GM19240 (cell line): ENCODE measurements at regions not wholly inside any gene's neighbourhood (a gene's known extent, or its start where the extent isn't known, plus 50 kb on each side); places are given as distances from the start of the nearest gene placed in this dataset.
A peak's percentile ranks its signal among the peaks of the same experiment; 100 is the strongest.
"Not testable (repeated sequence)": the region's sequence is repeated elsewhere in the genome, so short reads cannot be mapped to it uniquely, and the experiment has no call there.

Experiments
- DNase-seq: peaks from one replicate; pipeline ENCODE4 v3.0.0; 2011; ENCODE audit warnings: low spot score; ENCODE audit not compliant: insufficient read length

DNA sequence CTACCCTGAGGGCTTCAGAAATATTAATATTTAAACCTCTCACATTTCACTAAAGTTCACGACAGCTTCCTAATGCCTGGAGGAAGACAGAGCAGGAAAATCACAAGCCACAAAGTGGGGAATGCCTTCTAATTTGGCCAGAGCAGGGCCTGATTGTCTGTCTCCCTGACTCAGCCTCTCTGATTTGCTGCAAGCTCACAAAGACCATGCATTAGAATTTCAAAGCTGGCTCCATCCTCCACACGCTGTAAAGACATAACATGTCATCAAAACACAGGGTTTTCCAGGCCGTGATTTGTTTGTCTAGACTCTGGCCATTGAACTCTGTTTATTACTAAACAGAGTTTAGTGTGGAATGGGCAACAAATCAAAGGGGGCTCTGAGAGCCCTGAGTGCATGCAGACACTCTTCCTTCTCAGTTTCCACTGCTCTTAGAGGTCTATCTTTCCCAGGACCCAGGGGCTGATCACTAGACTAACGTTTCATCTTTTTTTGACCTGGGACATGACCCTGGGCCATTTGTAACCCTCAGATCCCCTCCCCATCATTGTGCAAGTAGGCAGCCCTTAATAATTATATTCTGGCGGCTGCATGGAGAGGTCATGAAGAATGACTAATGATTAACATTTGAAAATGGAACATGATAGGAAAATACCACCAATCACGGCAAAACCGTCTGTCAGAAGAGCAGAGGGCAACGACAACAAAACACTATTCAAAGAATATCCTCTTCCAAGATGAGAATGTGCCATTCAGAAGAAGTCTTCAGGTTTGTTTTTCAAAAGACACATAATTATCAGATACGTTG is 140.2 kb downstream of the ENC1 start:
- DNase-seq, result no peak

DNA sequence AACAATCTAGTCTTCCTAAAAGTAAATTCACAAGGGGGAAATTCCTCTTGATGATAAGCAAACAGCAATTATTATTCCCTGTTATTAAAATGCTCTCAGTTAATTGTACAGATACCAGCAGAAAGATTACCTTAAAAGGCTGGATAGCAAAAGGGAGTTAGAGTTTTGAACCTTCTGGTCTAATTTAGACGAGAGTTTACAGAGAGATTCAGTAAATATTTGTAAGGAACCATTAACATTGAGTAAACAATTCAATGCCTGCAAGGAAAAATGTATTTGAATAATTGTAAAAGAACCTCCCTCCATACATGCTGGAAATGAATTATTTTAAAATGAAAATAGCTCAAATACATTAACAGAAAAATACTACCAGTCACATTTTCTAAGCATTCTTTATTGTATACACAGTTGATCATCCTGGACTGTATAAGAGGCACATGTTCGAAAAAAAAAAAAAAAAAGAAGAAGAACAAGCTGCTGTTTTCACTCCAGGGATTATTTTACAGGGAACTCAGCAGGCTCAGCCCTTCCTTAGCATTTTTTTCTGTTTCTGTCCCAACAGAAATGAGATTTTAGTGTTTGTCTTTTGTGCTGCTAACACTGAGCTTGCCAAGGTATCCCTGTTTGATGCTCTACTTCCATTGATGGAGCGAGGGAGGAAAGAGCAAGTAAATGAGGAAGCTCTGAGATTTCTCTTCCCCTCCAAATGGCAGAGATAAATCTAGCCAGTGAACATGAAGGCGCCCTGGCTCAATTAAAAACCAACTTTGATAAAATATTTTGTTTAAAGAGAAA is 141.1 kb downstream of the ENC1 start:
- no peak for DNase-seq

DNA sequence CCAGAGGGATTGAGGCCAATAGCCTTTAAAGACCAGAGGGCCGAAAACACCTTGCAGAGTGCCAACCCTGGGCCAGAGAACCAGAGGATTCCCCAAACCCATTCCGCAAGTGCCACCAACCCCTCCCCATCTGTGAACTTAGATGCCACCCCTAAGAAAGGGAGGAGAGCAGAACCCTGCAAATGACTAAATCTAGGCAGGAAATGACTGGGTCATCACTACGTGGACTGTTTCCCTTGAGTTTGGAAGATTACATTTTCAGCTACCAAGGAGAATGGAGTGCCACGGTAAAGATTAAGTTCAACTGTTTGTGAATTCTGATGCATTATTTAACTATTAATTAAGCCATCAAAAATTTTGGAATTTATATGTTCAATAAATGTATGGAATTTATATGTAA is 142.8 kb downstream of the ENC1 start:
- DNase-seq, result no peak

DNA sequence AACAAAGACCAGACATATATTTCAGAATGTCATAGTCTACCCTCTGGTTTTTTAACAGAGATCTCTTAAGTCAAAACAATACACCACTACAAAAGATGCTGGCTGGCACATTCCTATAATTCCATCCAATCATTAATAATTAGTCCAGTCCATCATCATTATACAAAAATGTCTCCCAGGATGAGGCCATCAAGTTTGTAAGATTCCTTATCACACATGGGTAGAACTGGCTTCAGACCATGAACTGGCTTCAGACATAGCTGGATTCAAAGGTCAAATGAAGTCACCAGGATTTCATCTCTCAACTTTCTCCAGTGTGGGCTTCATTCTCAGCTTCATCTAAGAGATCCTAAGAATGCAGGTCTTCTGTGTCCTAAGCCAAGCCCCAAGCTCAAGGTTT is 147.1 kb downstream of the ENC1 start:
- DNase-seq, result no peak

DNA sequence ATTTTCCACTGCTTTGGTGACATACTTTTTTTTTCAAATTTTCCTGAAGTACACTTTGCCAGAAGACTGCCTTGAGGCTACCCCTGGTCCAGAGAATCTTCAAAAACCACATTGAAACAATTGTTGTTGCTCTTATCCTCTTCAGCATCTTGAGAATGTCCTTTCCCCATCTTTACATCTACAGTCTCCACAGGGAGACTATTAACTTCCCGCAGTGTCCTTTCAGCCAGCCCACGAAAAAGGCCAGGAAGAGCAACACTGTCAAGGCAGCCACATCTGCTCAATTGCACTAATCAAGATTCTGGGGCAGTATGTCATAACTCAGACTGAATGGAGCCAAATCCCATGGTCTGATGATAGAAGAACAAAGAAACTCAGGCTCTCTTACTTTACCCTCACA is 148.3 kb downstream of the ENC1 start:
- DNase-seq, result no peak

DNA sequence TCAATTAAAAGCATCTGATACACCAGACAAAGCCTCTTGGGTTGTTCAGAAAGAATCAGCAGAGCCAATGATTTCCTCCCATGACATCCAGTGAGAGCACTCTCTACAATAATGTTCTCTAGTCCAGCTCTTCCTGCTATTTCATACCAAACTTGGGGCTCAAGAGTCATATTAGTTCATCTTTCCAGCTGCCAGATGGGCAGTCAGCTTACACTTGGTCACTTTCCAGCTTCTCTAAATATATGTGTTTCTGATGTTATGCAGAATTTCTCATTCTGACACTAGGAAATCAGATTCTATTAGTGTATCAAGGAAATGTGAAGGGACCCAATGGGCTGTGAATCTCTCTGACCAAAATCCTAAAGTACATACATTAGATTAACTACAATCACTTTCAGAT is 148.9 kb downstream of the ENC1 start:
- no peak for DNase-seq

DNA sequence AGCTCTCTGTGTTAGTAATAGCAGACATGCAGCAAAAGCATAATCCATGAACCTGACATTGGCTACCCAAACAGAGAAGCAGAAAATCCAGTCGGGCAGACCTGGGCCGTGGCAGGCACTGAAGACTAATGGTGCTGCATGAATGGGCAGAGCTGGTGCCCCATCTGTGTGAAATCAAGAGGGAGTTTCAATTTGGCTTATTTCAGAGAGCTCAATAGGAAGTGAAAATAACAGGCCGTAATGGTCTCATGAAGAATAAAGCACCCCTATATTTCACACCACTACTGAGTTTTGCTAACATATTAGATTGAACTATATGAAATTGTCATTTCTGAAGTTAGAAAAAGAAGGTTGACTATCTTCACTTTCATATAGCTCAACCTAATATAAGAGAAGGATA is 149.7 kb downstream of the ENC1 start:
- DNase-seq, result peak; percentile 20

DNA sequence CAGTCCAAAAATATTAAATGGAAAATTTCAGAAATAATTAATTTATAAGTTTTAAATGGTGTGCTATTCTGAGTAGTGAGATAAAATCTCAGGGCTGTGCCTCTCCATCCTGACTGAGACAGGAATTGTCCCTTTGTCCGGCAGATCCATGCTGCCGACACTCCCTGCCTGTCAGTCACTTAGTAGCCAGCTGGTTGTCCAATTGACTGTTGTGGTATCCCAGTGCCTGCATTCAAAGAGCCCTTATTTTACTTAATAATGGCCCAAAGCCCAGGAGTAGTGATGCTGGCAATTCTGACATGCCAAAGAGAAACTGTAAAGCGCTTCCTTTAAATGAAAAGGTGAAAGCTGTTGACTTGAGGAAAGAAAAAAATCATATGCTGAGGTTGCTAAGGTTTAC is 157.5 kb downstream of the ENC1 start:
- no peak for DNase-seq

DNA sequence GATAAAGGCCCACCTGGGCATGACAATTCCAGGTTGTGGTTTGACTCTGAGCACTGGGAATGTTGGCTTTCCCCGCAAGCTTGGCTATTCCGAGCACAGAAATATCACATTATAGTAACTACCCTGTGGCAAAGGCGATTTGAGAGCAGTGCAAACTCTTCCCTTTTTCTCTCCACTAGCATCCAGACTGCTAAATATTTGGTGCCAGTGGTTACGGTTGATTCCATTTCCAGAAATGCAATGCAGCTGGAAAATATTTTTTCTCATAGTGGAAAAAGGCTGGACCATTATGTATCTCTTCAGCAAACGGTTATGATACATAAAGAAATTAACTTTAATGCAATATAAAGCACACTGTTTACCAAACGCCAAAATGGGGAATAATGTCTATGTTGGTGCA is 158.0 kb downstream of the ENC1 start:
- DNase-seq, result no peak

DNA sequence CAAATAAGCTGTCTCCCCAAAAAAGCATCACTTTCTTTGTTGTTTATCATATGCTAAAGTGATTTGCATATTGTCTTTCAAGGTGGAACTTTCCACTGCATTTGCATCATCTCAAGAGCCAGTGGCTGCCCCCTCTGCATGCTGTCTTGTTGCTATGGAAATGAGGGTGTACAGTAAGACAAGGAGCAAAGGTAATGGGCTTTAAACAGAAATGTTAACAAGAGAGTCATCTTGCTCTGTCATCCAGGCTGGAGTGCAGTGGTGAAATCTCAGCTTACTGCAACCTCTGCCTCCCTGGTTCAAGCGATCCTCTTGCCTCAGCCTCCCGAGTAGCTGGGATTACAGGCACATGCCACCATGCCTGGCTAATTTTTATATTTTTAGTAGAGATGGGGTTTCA is 159.2 kb downstream of the ENC1 start:
- not testable (repeated sequence) for DNase-seq

DNA sequence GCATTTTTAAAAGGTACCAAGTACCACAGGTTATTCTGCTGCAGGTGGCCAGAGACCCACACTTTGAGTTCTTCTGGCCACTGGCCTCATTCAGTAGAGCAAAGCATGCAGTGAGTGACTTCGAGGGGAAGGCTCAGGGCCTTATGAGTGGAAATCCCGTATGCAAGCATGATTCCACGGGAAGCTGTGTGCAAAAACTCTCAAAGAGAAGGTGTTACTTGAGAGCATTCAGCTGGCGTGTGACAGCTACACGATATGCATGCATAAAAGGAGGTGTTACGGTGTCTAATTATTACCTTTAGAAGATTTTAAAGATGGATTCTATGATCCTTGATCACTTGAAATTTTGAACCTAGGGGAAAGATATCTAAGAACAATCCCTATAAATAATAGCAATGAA is 160.3 kb downstream of the ENC1 start:
- DNase-seq, result no peak

DNA sequence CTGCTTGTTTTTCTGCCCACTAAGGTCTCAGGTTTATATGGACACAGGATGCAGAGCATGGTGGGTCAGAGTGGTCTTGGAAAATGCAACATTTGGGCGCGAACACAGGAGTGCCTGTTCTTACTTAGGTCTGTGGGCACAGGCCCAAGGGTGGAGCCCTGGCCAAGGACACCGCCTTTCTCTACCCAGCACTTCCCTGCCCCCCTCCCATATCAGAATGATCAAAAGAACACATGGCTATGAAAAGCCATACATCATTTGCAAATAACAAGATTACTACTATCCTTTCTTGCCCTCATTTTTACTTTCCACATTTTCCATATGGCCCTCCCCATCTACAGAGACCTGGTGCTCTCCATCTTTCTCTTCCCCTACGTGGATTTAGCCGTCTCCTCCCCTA is 162.2 kb downstream of the ENC1 start:
- DNase-seq, result no peak

DNA sequence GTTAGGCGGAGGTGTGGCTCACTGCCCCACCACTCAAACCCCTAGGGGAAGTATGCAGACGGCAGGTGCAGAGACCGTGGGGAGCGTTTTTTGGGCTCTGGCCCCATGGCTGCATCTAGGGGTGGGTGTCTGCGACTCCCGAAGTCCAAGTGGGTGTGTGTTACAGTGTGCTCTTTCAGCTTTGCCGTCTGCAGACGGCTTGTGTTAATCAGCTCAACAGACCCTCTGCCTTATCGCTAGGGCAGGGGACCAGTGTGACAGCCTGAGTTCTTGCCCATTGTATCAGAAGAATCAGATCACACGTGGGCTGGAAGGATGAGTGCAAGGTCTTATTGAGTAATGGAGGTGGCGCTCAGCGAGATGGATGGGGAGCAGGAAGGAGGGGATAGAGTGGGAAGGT is 162.8 kb downstream of the ENC1 start:
- no peak for DNase-seq

DNA sequence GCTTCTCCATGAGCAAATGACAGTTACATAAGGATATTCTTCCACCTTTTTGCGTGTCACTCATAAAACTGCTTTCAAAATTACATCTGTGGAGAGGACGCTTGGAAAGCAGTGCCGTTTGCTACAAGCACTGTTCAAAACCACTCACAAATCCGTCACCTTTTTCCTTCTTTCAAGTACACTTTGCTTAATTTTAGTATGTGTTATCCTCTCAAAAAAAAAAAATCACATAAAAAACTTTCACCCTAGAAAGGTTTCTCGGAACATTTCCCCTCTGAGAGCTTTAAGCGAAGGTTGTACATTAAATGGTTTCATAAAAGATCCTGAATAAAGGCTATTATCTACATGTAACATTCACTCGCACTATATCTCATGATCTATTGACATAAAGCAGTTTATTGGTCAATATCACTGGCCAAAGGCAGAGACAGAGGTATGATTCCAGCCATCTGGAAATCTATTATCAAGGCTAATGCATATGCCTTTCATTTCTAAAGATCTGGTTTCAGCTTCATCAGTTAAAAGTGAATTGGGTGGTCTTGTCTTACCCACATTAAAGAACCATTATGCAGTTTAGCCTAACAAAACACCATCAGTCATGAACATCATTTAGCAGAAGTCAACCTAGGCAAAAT is 163.6 kb downstream of the ENC1 start:
- no peak for DNase-seq

DNA sequence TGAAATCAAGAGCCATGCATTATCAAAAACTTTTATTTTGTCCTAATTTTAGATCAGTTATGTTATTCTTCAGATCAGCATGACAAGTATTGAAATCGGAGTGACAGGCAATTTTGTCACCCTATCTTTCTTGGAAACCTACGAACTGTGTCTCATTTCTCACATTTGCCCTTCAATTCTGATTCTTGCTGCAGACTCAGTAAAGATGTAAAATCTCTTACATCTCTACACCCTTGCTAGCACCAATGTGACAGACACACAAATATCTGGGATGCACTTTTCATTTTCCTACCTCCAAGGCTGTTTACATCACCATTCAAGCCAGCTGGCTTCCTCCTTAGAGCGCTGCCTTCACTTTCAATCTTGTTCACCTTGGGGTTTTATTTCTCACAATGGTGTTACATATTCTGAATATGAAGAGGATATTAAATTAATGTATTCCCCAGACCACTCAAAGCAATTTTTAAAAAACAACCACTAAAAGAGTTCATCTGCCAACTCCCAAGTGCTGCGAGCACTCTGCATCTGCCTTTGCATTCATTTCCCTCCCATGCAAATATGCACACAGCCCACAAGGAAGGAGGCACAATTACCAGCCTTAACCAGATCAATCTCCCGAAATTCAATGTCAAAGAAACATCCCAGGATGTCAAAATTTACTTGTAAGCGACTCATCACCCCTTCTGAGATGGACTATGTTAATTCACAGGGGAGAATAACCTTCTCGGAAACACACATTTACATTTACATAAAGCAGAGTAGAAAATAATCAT is 164.3 kb downstream of the ENC1 start:
- no peak for DNase-seq

DNA sequence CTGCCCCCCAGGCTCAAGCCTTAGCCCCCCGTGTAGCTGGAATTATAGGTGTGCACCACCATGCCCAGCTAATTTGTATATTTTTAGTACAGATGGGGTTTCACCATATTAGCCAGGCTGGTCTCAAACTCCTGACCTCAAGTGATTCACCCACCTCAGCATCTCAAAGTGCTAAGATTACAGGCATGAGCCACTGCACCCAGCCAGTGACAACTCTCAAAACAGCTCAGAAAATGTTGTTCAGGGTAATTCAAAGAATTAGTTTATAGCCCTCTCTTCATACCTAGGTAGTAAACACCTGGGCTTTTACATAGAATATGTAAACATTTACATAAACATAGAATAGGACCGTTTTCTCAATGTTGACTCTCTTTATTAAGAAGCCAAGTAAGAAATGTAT is 168.7 kb downstream of the ENC1 start:
- DNase-seq, result no peak

DNA sequence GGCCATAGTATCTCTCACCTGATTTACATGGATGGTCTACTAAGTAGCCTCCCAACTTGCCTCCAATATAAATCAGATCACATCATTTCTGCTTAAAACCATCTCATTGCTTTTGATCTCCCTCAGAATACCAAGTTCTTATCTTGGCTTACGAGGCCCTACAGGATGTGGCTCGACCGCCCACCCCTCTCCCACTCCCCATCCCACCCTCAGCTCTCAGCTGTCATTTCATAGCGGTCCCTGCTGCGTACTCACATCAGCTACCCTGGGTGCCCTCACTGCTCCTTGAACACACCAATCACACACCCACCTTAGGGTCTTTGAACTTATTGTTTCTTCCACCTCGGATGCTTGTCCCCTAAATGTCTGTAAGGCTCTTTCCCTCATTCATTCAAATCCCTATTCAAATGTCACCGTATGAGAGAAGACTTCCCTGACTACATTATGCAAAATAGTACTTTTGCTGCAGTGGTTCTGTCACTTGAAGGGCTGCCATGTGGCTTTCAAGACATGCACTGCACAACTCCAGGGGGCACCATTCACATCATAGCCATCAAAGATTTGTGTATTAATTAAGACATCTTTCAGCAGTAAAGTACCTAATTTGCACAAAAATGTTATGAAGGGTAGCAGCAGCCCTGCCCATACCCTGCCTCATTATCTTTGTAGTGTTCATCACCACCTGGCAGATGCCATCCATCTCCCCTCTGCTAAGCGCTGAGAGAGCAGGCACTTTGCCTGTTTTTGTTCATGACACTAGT is 171.1 kb downstream of the ENC1 start:
- no peak for DNase-seq

DNA sequence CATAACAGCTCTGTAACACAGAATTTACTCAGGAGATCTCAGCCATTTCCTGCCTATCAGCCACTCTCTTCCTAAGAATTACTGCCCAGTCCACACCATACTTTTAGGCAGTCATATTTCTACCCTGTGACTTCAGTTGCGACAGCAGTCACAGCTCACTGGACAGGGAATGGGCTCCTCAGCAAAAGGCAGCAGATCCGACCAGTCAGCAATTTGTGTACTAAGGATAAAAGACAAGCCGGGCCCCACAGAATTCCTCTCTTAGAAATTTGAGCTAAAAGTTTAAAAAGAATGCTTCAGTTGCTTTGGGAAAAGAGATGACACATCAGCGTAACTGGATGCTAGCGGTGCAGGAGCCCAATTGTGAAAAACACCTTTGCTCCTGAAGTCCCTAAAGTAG is 172.1 kb downstream of the ENC1 start:
- DNase-seq, result no peak

DNA sequence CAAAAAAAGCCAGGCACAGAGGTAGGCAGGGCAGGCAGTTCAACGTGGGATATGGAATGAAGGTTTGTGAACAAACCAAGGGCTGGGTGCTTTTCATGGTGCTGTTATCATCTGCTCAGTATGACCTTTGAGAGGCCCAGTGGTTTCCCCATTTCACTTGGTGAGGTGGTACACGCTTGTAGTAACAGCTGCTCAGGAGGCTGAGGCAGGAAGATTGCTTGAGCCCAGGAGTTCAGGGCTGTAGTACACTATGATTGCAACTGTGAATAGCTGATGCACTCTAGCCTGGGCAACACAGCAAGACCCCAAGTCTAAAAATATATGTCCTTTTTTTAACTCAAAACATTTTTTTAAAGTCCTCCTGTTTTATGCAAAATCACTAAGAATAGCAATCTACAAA is 174.8 kb downstream of the ENC1 start:
- DNase-seq, result no peak

DNA sequence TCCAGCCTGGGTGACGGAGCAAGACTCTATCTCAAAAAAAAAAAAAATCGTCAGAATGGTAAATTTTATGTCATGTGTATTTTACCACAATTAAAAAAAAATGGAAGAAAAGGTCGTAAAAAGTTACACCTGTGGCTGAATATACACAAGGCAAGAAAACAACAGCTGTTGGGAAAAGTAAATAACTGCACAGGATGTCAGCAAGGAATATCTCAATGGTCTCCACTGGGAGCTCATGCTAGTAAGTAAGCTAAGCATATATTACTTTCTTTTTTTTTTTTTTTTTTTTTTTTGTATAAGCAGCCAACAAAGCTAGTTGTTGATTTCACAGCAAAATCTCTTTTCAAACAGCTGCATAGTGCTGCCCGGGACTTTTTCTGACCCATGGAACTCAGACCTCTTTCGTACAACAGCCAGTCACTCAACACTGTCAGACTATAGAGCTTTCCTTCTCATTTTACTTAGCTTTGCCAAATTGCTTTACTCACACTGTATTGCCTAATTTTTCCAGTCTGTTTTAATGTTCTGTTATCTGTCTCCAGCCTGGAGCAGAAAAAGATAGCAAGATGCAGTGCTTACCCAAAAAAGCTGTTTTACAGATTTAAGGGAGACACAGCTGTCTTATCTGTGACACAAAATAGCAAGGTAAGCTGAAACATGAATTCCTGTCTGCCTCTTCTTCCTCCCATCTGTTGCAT is 175.9 kb downstream of the ENC1 start:
- DNase-seq, result no peak
